ENCODE measurements at regions not wholly inside any gene's neighbourhood (a gene's known extent, or its start where the extent isn't known, plus 50 kb on each side); places are given as distances from the start of the nearest gene placed in this dataset.

- TF ChIP-seq ZNF687 (CRISPR knock-in tag; IDR thresholded peaks at IDR 0.05) = no peak
- TF ChIP-seq ETV5 (CRISPR knock-in tag; IDR thresholded peaks at IDR 0.05; ENCODE audit: borderline replicate concordance) = no peak
- no peak for TF ChIP-seq CSRNP1 (CRISPR knock-in tag; IDR thresholded peaks at IDR 0.05)
- no peak for TF ChIP-seq RBM39 (IDR thresholded peaks at IDR 0.05; ENCODE audit: low read depth, low read length, poor library complexity, severe bottlenecking)
- no peak for TF ChIP-seq NFE2L2 (IDR thresholded peaks at IDR 0.05; ENCODE audit: low read length)
- no peak for TF ChIP-seq TFDP2 (CRISPR knock-in tag; IDR thresholded peaks at IDR 0.05)
- TF ChIP-seq ZC3H13 (CRISPR knock-in tag; IDR thresholded peaks at IDR 0.05) = no peak
- no peak for TF ChIP-seq REST (IDR thresholded peaks at IDR 0.05; ENCODE audit: borderline replicate concordance in 1 of 2, low read depth in 1 of 2, low read length in 2 of 2)
- TF ChIP-seq PRDM10 (CRISPR knock-in tag; IDR thresholded peaks at IDR 0.05; ENCODE audit: low read depth) = no peak
- TF ChIP-seq, protein P1, sequence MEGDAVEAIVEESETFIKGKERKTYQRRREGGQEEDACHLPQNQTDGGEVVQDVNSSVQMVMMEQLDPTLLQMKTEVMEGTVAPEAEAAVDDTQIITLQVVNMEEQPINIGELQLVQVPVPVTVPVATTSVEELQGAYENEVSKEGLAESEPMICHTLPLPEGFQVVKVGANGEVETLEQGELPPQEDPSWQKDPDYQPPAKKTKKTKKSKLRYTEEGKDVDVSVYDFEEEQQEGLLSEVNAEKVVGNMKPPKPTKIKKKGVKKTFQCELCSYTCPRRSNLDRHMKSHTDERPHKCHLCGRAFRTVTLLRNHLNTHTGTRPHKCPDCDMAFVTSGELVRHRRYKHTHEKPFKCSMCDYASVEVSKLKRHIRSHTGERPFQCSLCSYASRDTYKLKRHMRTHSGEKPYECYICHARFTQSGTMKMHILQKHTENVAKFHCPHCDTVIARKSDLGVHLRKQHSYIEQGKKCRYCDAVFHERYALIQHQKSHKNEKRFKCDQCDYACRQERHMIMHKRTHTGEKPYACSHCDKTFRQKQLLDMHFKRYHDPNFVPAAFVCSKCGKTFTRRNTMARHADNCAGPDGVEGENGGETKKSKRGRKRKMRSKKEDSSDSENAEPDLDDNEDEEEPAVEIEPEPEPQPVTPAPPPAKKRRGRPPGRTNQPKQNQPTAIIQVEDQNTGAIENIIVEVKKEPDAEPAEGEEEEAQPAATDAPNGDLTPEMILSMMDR (CRISPR knock-in tag; IDR thresholded peaks at IDR 0.05) = no peak
- no peak for TF ChIP-seq SP1 (IDR thresholded peaks at IDR 0.05)
- TF ChIP-seq SP1 (CRISPR knock-in tag; IDR thresholded peaks at IDR 0.05) = no peak
- no peak for TF ChIP-seq ZNF589 (CRISPR knock-in tag; conservative IDR thresholded peaks at IDR 0.05)
- TF ChIP-seq FOSL2 (CRISPR knock-in tag; IDR thresholded peaks at IDR 0.05) = no peak
These were observed 682.6 kb upstream of the SALL3 start for GRCh38 chr18:78297048-78297447.

Measured in HepG2 (cell line).